ENCODE measurements at regions not wholly inside any gene's neighbourhood (a gene's known extent, or its start where the extent isn't known, plus 50 kb on each side); places are given as distances from the start of the nearest gene placed in this dataset.

DNA sequence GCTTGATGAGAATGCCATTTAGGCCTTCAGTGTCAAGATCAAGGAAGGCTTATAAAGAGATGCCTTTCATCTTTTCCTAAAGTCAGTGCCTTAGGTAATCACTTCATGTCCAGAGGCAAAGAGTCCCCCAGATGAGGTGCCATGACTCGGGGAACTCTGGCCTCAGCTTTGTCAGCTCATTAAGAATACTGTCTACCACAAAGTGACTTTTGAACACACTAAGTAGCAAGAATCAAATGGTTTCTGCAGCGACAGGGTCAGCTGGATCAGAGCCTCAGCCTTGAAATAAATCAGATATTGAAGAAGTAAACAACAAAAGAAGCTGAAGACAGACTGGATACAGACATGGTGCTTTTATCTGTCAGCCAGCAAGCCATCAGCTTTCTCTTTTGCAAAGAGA, 120.1 kb upstream of the SLC39A10 start:
- TF ChIP-seq YY1 (IDR thresholded peaks at IDR 0.05; ENCODE audit: low read depth), result no peak

DNA sequence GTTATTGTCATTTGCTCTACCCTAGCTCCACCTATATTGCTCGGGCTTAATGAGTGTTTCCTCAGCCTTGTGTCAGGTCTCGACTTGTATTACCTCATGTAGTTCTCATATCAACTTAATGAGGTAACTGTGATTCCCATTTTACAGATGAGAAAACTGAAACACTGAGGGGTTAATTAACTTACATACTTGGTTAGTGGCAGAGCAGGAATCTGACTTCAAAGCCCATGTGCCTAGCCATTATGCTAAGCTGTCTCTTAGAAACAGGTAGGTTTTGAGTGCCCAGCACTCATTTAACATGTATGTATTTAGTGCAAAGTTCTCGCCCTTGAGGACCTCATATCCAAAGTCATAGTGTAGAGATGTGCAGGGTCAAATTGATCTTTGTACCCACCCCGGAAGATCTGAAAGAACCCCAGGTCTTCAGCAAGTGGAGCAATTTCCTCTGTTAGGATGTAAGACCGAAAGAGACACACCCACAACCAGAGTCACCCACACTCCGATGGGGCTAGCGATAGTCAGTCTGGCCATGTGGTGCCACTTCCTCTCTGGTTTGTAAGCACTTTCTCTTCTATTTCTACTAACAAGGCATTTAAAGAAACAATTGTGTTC, 121.0 kb upstream of the SLC39A10 start:
- no peak for TF ChIP-seq TAF1 (IDR thresholded peaks at IDR 0.05; ENCODE audit: low read depth)
- no peak for TF ChIP-seq CEBPB (IDR thresholded peaks at IDR 0.05)
- TF ChIP-seq, protein P1, sequence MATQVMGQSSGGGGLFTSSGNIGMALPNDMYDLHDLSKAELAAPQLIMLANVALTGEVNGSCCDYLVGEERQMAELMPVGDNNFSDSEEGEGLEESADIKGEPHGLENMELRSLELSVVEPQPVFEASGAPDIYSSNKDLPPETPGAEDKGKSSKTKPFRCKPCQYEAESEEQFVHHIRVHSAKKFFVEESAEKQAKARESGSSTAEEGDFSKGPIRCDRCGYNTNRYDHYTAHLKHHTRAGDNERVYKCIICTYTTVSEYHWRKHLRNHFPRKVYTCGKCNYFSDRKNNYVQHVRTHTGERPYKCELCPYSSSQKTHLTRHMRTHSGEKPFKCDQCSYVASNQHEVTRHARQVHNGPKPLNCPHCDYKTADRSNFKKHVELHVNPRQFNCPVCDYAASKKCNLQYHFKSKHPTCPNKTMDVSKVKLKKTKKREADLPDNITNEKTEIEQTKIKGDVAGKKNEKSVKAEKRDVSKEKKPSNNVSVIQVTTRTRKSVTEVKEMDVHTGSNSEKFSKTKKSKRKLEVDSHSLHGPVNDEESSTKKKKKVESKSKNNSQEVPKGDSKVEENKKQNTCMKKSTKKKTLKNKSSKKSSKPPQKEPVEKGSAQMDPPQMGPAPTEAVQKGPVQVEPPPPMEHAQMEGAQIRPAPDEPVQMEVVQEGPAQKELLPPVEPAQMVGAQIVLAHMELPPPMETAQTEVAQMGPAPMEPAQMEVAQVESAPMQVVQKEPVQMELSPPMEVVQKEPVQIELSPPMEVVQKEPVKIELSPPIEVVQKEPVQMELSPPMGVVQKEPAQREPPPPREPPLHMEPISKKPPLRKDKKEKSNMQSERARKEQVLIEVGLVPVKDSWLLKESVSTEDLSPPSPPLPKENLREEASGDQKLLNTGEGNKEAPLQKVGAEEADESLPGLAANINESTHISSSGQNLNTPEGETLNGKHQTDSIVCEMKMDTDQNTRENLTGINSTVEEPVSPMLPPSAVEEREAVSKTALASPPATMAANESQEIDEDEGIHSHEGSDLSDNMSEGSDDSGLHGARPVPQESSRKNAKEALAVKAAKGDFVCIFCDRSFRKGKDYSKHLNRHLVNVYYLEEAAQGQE (IDR thresholded peaks at IDR 0.05; ENCODE audit: low read depth), result no peak
- no peak for TF ChIP-seq CREB1 (IDR thresholded peaks at IDR 0.05; ENCODE audit: low read depth)
- no peak for TF ChIP-seq NFIC (IDR thresholded peaks at IDR 0.05)
- TF ChIP-seq TCF12 (IDR thresholded peaks at IDR 0.05; ENCODE audit: low read depth), result no peak
- TF ChIP-seq, protein P2, sequence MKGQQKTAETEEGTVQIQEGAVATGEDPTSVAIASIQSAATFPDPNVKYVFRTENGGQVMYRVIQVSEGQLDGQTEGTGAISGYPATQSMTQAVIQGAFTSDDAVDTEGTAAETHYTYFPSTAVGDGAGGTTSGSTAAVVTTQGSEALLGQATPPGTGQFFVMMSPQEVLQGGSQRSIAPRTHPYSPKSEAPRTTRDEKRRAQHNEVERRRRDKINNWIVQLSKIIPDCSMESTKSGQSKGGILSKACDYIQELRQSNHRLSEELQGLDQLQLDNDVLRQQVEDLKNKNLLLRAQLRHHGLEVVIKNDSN (IDR thresholded peaks at IDR 0.05), result no peak
- no peak for TF ChIP-seq EP300 (IDR thresholded peaks at IDR 0.05; ENCODE audit: borderline replicate concordance)
- no peak for TF ChIP-seq FOXM1 (IDR thresholded peaks at IDR 0.05; ENCODE audit: borderline replicate concordance, low read depth)
- TF ChIP-seq EGR1 (IDR thresholded peaks at IDR 0.05), result no peak
- TF ChIP-seq RAD21 (IDR thresholded peaks at IDR 0.05; ENCODE audit: low read depth), result no peak
- TF ChIP-seq YY1 (IDR thresholded peaks at IDR 0.05; ENCODE audit: low read depth), result no peak
- no peak for TF ChIP-seq TEAD4 (IDR thresholded peaks at IDR 0.05)
- no peak for TF ChIP-seq ZBTB7A (IDR thresholded peaks at IDR 0.05; ENCODE audit: low read depth)
- TF ChIP-seq, protein P3, sequence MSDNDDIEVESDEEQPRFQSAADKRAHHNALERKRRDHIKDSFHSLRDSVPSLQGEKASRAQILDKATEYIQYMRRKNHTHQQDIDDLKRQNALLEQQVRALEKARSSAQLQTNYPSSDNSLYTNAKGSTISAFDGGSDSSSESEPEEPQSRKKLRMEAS (IDR thresholded peaks at IDR 0.05), result no peak

DNA sequence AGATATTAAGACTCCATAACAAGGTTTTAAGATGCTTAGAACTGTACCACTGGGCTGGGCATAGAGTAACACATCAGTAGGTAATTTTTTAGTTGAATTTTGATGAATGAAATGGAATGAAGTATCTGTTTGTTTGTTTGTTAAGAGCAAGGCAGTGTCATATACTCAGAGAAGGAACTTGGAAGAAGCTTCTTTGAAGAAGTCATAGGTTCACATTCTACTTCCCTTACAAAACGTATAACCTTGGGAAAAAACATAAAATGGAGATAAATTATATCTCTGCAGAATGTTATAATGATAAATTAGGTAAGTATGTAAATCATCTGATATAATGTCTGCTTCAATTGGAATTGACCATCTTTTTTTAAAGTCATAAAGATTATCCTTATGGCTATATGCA, 122.1 kb upstream of the SLC39A10 start:
- TF ChIP-seq EGR1 (IDR thresholded peaks at IDR 0.05) (no peak), YY1 (IDR thresholded peaks at IDR 0.05; ENCODE audit: low read depth) (no peak), EP300 (IDR thresholded peaks at IDR 0.05; ENCODE audit: borderline replicate concordance) (no peak), RAD21 (IDR thresholded peaks at IDR 0.05; ENCODE audit: low read depth) (no peak), CEBPB (IDR thresholded peaks at IDR 0.05) (no peak), TCF12 (IDR thresholded peaks at IDR 0.05; ENCODE audit: low read depth) (no peak)

DNA sequence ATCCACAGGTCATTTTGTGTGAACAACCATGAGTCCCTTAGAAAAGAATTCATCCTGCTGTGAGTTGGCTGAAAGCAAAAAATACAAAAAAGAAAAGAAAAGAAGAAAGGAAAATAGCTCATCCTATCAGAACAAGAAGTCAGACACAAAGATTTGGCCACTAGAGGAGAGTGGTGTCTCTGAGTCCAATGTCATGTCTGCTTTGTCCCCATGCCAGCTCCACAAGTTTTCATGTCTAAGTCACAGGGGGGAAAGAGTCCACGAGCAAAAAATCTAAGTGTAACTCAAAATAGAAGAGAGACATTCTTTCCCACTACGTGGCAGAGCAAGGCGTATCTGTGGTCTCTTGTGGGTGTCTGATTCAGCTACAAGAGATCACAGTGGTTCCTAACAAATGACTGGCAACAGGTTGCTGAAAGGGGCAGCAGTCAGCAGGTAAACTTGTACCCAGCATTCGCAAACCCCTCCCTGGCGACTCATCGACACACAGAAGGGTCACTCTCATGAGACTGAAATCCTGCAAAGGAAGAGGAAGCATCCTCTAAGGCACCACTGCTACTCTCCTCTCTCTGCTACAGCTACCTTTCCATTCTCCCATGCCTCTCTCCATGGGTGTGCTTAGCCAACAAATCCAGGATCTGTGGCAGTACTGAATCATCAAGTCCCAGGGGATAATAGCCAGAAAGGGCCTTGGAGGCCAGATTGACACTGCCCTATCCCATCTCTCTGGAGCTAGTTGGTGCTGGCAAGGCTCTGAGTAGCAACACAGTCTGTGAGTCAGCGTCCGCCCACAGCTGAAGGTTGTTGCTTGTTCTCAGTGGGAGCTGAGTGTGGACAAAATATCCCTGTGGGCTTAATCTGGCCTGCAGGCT, 123.0 kb upstream of the SLC39A10 start:
- TF ChIP-seq EP300 (IDR thresholded peaks at IDR 0.05; ENCODE audit: borderline replicate concordance) (no peak), FOXM1 (IDR thresholded peaks at IDR 0.05; ENCODE audit: borderline replicate concordance, low read depth) (no peak), CREB1 (IDR thresholded peaks at IDR 0.05; ENCODE audit: low read depth) (no peak), NFIC (IDR thresholded peaks at IDR 0.05) (no peak), TEAD4 (IDR thresholded peaks at IDR 0.05) (no peak), RAD21 (IDR thresholded peaks at IDR 0.05; ENCODE audit: low read depth) (no peak), YY1 (IDR thresholded peaks at IDR 0.05; ENCODE audit: low read depth) (no peak), TCF12 (IDR thresholded peaks at IDR 0.05; ENCODE audit: low read depth) (no peak), CEBPB (IDR thresholded peaks at IDR 0.05) (no peak), EGR1 (IDR thresholded peaks at IDR 0.05) (no peak), TAF1 (IDR thresholded peaks at IDR 0.05; ENCODE audit: low read depth) (no peak), ZBTB7A (IDR thresholded peaks at IDR 0.05; ENCODE audit: low read depth) (no peak)
- TF ChIP-seq, protein P3 (IDR thresholded peaks at IDR 0.05), result no peak
- TF ChIP-seq, protein P2 (IDR thresholded peaks at IDR 0.05), result no peak
- TF ChIP-seq, protein P1 (IDR thresholded peaks at IDR 0.05; ENCODE audit: low read depth), result no peak

DNA sequence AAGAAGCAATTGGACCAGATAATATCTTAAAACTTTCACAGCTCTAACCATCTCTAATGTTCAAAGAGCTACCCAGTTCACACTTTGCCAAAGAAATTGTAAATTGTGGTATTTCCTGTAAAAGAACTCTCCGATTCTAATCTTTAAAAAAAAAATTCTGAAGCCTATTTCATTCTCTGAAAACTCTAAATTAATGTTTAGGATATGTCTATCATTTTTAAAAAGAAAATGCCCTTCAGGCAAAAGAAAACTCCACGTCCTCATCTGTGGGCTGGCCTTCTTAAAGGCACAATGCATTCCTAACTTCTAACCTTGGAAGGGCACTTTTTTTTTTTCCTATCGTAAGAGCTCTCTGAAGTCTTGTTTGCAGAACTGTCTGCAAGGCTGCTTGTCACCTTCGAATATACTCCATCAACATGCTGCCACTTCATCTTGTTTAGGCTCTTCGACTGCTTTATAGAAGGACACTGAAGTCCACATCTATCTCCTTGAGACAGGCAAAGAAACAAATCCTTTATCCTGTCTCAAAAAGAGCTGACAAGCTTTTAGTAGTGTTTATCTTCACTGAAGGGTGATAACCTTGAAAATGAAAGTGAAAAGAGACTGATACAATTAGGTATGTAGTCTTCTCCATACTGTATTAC, 124.3 kb upstream of the SLC39A10 start:
- no peak for TF ChIP-seq ZBTB7A (IDR thresholded peaks at IDR 0.05; ENCODE audit: low read depth)
- TF ChIP-seq, protein P3 (IDR thresholded peaks at IDR 0.05), result no peak
- no peak for TF ChIP-seq EGR1 (IDR thresholded peaks at IDR 0.05)
- TF ChIP-seq TEAD4 (IDR thresholded peaks at IDR 0.05), result no peak
- no peak for TF ChIP-seq TCF12 (IDR thresholded peaks at IDR 0.05; ENCODE audit: low read depth)
- no peak for TF ChIP-seq YY1 (IDR thresholded peaks at IDR 0.05; ENCODE audit: low read depth)
- TF ChIP-seq CEBPB (IDR thresholded peaks at IDR 0.05), result no peak
